DND-41 (cell line): ENCODE measurements at regions not wholly inside any gene's neighbourhood (a gene's known extent, or its start where the extent isn't known, plus 50 kb on each side); places are given as distances from the start of the nearest gene placed in this dataset.

Experiments
- EZH2 ChIP-seq: IDR thresholded peaks from 3 replicates; pipeline ENCODE4 v1.6.1; 2012; ENCODE audit warnings: borderline replicate concordance, low read depth, mild to moderate bottlenecking, moderate library complexity, low read length, inconsistent platforms; ENCODE audit not compliant: severe bottlenecking
- TF ChIP-seq, protein P1 (sequence below): IDR thresholded peaks from 2 replicates; pipeline ENCODE4 v1.5.1; 2012; ENCODE audit warnings: borderline replicate concordance, low read length, moderate library complexity, mild to moderate bottlenecking; ENCODE audit not compliant: poor library complexity, severe bottlenecking; ENCODE audit errors: extremely low read depth

DNA sequence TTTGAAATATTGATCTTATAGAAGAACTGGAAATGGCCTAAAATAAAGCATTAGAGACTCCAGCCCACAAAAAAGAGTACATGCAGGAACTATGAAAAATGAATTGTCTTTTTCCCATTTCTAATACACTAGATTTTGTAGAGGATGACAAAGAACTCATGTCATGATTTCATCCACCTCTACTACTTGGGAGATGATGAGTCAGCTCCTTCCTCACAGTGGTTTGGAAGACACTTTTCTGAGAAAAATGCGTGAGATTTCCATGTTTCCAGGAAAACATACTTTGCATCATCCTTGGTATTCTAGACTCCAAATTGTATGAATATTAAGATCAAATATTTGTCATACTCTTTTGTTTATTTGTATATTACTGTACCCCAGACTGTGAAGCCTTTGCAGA lies 500.5 kb downstream of the FAM181B start:
- TF ChIP-seq, protein P1, sequence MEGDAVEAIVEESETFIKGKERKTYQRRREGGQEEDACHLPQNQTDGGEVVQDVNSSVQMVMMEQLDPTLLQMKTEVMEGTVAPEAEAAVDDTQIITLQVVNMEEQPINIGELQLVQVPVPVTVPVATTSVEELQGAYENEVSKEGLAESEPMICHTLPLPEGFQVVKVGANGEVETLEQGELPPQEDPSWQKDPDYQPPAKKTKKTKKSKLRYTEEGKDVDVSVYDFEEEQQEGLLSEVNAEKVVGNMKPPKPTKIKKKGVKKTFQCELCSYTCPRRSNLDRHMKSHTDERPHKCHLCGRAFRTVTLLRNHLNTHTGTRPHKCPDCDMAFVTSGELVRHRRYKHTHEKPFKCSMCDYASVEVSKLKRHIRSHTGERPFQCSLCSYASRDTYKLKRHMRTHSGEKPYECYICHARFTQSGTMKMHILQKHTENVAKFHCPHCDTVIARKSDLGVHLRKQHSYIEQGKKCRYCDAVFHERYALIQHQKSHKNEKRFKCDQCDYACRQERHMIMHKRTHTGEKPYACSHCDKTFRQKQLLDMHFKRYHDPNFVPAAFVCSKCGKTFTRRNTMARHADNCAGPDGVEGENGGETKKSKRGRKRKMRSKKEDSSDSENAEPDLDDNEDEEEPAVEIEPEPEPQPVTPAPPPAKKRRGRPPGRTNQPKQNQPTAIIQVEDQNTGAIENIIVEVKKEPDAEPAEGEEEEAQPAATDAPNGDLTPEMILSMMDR = no peak
- no peak for TF ChIP-seq EZH2
